ENCODE measurements at regions not wholly inside any gene's neighbourhood (a gene's known extent, or its start where the extent isn't known, plus 50 kb on each side); places are given as distances from the start of the nearest gene placed in this dataset.

DNA sequence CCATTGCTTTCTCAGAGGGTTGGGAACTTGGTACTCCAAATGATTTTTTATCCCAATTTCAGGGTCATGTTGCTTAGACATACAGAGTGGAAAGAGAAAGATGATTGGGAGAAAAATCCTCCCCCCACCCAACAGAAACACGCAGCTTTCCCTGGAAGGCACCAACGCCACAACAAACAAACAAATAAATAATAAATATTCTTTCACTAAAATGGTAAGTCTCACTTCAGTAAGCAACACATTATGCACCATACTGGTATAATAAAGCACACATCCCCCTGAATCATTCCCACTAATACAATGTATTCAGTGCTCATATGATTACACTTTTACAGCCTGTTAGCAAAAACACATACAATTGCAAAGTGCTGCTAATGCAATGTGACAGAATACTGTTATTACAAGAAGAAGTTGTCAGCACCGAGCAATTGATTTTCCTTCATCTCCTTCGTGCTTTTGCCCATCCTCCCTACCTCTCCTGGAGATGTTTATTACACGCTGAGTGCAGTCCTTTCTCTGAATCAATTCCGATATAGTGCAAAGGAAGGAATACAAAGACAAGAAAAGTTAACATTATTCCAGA is 359.9 kb downstream of the TXNL1 start:
- H3K27ac ChIP-seq (ENCODE audit: low read depth in 1 of 2, low read length in 2 of 2), result no peak overlapping the region
- no peak overlapping the region for H2AFZ ChIP-seq (ENCODE audit: insufficient read depth, low read depth, low read length, poor library complexity, severe bottlenecking)
- TF ChIP-seq, protein P1, sequence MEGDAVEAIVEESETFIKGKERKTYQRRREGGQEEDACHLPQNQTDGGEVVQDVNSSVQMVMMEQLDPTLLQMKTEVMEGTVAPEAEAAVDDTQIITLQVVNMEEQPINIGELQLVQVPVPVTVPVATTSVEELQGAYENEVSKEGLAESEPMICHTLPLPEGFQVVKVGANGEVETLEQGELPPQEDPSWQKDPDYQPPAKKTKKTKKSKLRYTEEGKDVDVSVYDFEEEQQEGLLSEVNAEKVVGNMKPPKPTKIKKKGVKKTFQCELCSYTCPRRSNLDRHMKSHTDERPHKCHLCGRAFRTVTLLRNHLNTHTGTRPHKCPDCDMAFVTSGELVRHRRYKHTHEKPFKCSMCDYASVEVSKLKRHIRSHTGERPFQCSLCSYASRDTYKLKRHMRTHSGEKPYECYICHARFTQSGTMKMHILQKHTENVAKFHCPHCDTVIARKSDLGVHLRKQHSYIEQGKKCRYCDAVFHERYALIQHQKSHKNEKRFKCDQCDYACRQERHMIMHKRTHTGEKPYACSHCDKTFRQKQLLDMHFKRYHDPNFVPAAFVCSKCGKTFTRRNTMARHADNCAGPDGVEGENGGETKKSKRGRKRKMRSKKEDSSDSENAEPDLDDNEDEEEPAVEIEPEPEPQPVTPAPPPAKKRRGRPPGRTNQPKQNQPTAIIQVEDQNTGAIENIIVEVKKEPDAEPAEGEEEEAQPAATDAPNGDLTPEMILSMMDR (IDR thresholded peaks at IDR 0.05), result no peak
- Mint-ChIP-seq H3K4me3 (no peak overlapping the region), H3K36me3 (no peaks in the 10 kb centered on the region), H3K9me3 (peaks cover 12 to 20% (median 14%) of the 10 kb centered on the region in 7 donors), H3K4me1 (no peaks in the 10 kb centered on the region), H3K27ac (no peak overlapping the region), H3K27me3 (ENCODE audit: low read depth in 3 of 3) (no peaks in the 10 kb centered on the region)
- H3K79me2 ChIP-seq (ENCODE audit: insufficient read depth, low read length), result no peaks in the 10 kb centered on the region
- H3K9ac ChIP-seq (ENCODE audit: insufficient read depth, low read length, poor library complexity, severe bottlenecking), result no peak overlapping the region
- no peaks in the 10 kb centered on the region for H3K27me3 ChIP-seq (ENCODE audit: control insufficient read depth in 2 of 2, insufficient read depth in 2 of 2, low read length in 2 of 2)
- no peaks in the 10 kb centered on the region for H3K4me1 ChIP-seq (ENCODE audit: control insufficient read depth in 1 of 2, insufficient read depth in 2 of 2, low read length in 2 of 2)
- intact Hi-C loops (cut with micrococcal nuclease), result no loop called here
- peaks cover 7 to 15% of the 10 kb centered on the region in 2 donors for H3K9me3 ChIP-seq (replicated peaks in 1 of 2; ENCODE audit: control insufficient read depth in 1 of 2, insufficient read depth in 1 of 2, low read length in 2 of 2)
- H3K36me3 ChIP-seq (replicated peaks in 1 of 2; ENCODE audit: control insufficient read depth in 1 of 2, insufficient read depth in 2 of 2, low read length in 2 of 2), result no peaks in the 10 kb centered on the region
- 92% methylated on average over 2 of the region's 6 CpGs for WGBS (ENCODE audit: insufficient coverage)
- no peak overlapping the region for H3K4me3 ChIP-seq (replicated peaks in 1 of 3; ENCODE audit: low read depth in 2 of 3, low read length in 3 of 3)
- H4K20me1 ChIP-seq (ENCODE audit: insufficient read depth, low read length), result no peaks in the 10 kb centered on the region
- no peak for DNase-seq
- no peak overlapping the region for H3K4me2 ChIP-seq (replicated peaks; ENCODE audit: extremely low read depth, low read length, poor library complexity, severe bottlenecking)

DNA sequence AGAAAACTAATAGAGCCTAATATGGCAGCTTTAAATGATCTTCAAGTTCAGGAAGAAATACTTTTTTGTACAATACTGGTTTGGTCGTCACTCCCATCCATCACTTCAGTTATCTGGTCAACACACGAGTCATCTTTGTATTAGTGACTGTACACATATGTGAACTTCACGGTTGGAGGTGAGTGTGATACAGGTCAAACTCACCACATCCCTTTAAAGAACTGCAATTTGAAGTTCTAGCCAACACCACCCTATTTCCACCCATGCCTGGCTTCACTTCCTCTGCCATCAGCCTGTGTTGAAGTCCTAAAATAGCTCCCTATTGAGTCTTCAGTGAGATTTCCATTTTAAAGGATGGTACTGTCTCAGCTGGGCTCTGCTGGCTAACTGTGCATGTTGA is 361.9 kb downstream of the TXNL1 start:
- Histone ChIP-seq H3K36me3 (replicated peaks in 1 of 2; ENCODE audit: control insufficient read depth in 1 of 2, insufficient read depth in 2 of 2, low read length in 2 of 2) (no peaks in the 10 kb centered on the region), H3K79me2 (ENCODE audit: insufficient read depth, low read length) (no peaks in the 10 kb centered on the region), H3K9me3 (replicated peaks in 1 of 2; ENCODE audit: control insufficient read depth in 1 of 2, insufficient read depth in 1 of 2, low read length in 2 of 2) (peaks cover 7 to 15% of the 10 kb centered on the region in 2 donors), H4K20me1 (ENCODE audit: insufficient read depth, low read length) (no peaks in the 10 kb centered on the region), H3K4me2 (replicated peaks; ENCODE audit: extremely low read depth, low read length, poor library complexity, severe bottlenecking) (no peak overlapping the region), H3K27me3 (ENCODE audit: control insufficient read depth in 2 of 2, insufficient read depth in 2 of 2, low read length in 2 of 2) (no peaks in the 10 kb centered on the region), H2AFZ (ENCODE audit: insufficient read depth, low read depth, low read length, poor library complexity, severe bottlenecking) (no peak overlapping the region), H3K27ac (ENCODE audit: low read depth in 1 of 2, low read length in 2 of 2) (no peak overlapping the region), H3K4me1 (ENCODE audit: control insufficient read depth in 1 of 2, insufficient read depth in 2 of 2, low read length in 2 of 2) (no peaks in the 10 kb centered on the region), H3K9ac (ENCODE audit: insufficient read depth, low read length, poor library complexity, severe bottlenecking) (no peak overlapping the region), H3K4me3 (replicated peaks in 1 of 3; ENCODE audit: low read depth in 2 of 3, low read length in 3 of 3) (no peak overlapping the region)
- TF ChIP-seq, protein P1 (IDR thresholded peaks at IDR 0.05), result no peak
- intact Hi-C loops (cut with micrococcal nuclease), result no loop called here
- H3K27ac Mint-ChIP-seq, result no peak overlapping the region
- WGBS (ENCODE audit: insufficient coverage), result no CpG with 5 or more reads among the region's 3 CpGs
- H3K27me3 Mint-ChIP-seq (ENCODE audit: low read depth in 3 of 3), result no peaks in the 10 kb centered on the region
- peaks cover 11 to 23% (median 14%) of the 10 kb centered on the region in 7 donors for H3K9me3 Mint-ChIP-seq
- H3K36me3 Mint-ChIP-seq, result no peaks in the 10 kb centered on the region
- DNase-seq, result no peak
- H3K4me3 Mint-ChIP-seq, result no peak overlapping the region
- H3K4me1 Mint-ChIP-seq, result no peaks in the 10 kb centered on the region
